B cell (primary cell): ENCODE measurements at regions not wholly inside any gene's neighbourhood (a gene's known extent, or its start where the extent isn't known, plus 50 kb on each side); places are given as distances from the start of the nearest gene placed in this dataset.

Experiments used
- ATAC-seq: fragments of 200-7000 bp; cut with Tn5 transposase; one replicate; pipeline ENCODE4 v1.10.0; 2021; ENCODE audit warnings: low read depth, mild to moderate bottlenecking, moderate number of reproducible peaks, moderate library complexity
- CTCF ChIA-PET: fragments of 350-600 bp; sonication (Branson Sonifier 250); formaldehyde crosslinking; loops from one replicate; lab custom pipeline; 2021; ENCODE audit warnings: antibody characterized with exemption, inconsistent platforms; lab: Charles Lee
- POLR2A ChIA-PET: fragments of 350-600 bp; sonication (Branson Sonifier 250); formaldehyde crosslinking; loops from one replicate; lab custom pipeline; 2021; ENCODE audit warnings: antibody characterized with exemption; lab: Charles Lee
- DNase-seq: peaks from one replicate; pipeline ENCODE4 v3.0.0; 2013
- H2AFZ ChIP-seq: 2 replicates; pipeline ENCODE4 v1.6.1; 2012; ENCODE audit warnings: mild to moderate bottlenecking, low read depth, low read length; ENCODE audit not compliant: insufficient read depth, poor library complexity, severe bottlenecking
- H3K27ac ChIP-seq, 2 donors: 1 replicate in 1 of 2; 2 replicates in 1 of 2; pipeline ENCODE4 v1.5.1; 2012 to 2013; ENCODE audit warnings: low read length in 2 of 2, mild to moderate bottlenecking in 2 of 2, moderate library complexity in 1 of 2
- H3K27me3 ChIP-seq, 4 experiments: fragments of 200-600 bp in 1 of 4; sonication (generic) in 1 of 4; replicated peaks in 1 of 4; 1 replicate in 2 of 4; 2 replicates in 2 of 4; pipeline versions ENCODE4 v1.6.1 to v1.7.0; 2013 to 2016; ENCODE audit warnings: low read length in 3 of 4, mild to moderate bottlenecking in 2 of 4, mixed read lengths in 1 of 4, moderate library complexity in 1 of 4; ENCODE audit not compliant: insufficient read depth in 4 of 4, control insufficient read depth in 3 of 4; ENCODE audit errors: control extremely low read depth in 1 of 4
- H3K36me3 ChIP-seq, 2 experiments: replicated peaks in 1 of 2; 1 replicate in 1 of 2; 2 replicates in 1 of 2; pipeline versions ENCODE4 v1.6.1 to v1.7.1; 2013; ENCODE audit warnings: low read length in 1 of 2; ENCODE audit not compliant: insufficient read depth in 2 of 2, control insufficient read depth in 1 of 2; ENCODE audit errors: control extremely low read depth in 1 of 2, extremely low read depth in 1 of 2
- H3K4me1 ChIP-seq, 2 donors: fragments of 200-600 bp in 1 of 2; sonication (generic) in 1 of 2; 1 replicate in 1 of 2; 2 replicates in 1 of 2; pipeline versions ENCODE4 v1.5.1 to v1.6.1; 2013 to 2017; ENCODE audit warnings: low read length in 2 of 2; ENCODE audit not compliant: control insufficient read depth in 2 of 2, insufficient read depth in 2 of 2
- H3K4me2 ChIP-seq: replicated peaks from 2 replicates; pipeline ENCODE3; 2012; ENCODE audit warnings: mild to moderate bottlenecking, low read depth, low read length; ENCODE audit not compliant: poor library complexity, severe bottlenecking
- H3K4me3 ChIP-seq, 5 experiments: fragments of 200-600 bp in 1 of 5; sonication (generic) in 1 of 5; 1 replicate in 3 of 5; 2 replicates in 2 of 5; pipeline versions ENCODE4 v1.5.1 to v1.7.0; 2011 to 2016; ENCODE audit warnings: low read length in 4 of 5, mild to moderate bottlenecking in 4 of 5, low read depth in 2 of 5, control low read depth in 1 of 5, moderate library complexity in 1 of 5; ENCODE audit not compliant: insufficient read depth in 1 of 5; ENCODE audit errors: control extremely low read depth in 1 of 5, extremely low read depth in 1 of 5
- H3K79me2 ChIP-seq: fragments of 200-600 bp; sonication (generic); one replicate; pipeline ENCODE4 v1.6.0; 2016; ENCODE audit warnings: low read length; ENCODE audit not compliant: control insufficient read depth, insufficient read depth
- H3K9ac ChIP-seq: fragments of 200-600 bp; sonication (generic); 2 replicates; pipeline ENCODE4 v1.6.1; 2017; ENCODE audit warnings: mild to moderate bottlenecking, low read length, moderate library complexity
- H3K9me3 ChIP-seq, 3 donors: one replicate each; pipeline versions ENCODE4 v1.6.1 to v1.7.1; 2013; ENCODE audit warnings: low read length in 2 of 3; ENCODE audit not compliant: control insufficient read depth in 2 of 3, insufficient read depth in 1 of 3; ENCODE audit errors: control extremely low read depth in 1 of 3
- H4K20me1 ChIP-seq: 2 replicates; pipeline ENCODE4 v1.6.0; 2012; ENCODE audit warnings: mild to moderate bottlenecking, low read length; ENCODE audit not compliant: insufficient read depth, control insufficient read depth, poor library complexity, severe bottlenecking
- H3K27ac Mint-ChIP-seq: one replicate; pipeline ENCODE4 v1.8.0; 2021; ENCODE audit warnings: mixed read lengths
- H3K27me3 Mint-ChIP-seq: one replicate; pipeline ENCODE4 v1.8.0; 2021; ENCODE audit warnings: mixed read lengths
- H3K4me1 Mint-ChIP-seq: one replicate; pipeline ENCODE4 v1.8.0; 2021; ENCODE audit warnings: mixed read lengths
- H3K4me3 Mint-ChIP-seq: one replicate; pipeline ENCODE4 v1.8.0; 2021; ENCODE audit warnings: mixed read lengths
- H3K9me3 Mint-ChIP-seq: one replicate; pipeline ENCODE4 v1.8.0; 2022; ENCODE audit warnings: mixed read lengths; ENCODE audit not compliant: insufficient read depth
- CTCF ChIP-seq: fragments of 200-600 bp; IDR thresholded peaks from one replicate; pipeline ENCODE4 v1.8.0; 2022; ENCODE audit warnings: antibody characterized with exemption, mild to moderate bottlenecking
- EZH2 ChIP-seq: IDR thresholded peaks from 2 replicates; pipeline ENCODE4 v1.6.1; 2012; ENCODE audit warnings: borderline replicate concordance, low read depth, mild to moderate bottlenecking, moderate library complexity, low read length; ENCODE audit not compliant: insufficient read depth, poor library complexity, severe bottlenecking
- WGBS: methylation state at CpG from one replicate; pipeline ENCODE4 v1.1.5; 2013; ENCODE audit warnings: missing lambda C conversion rate; ENCODE audit not compliant: insufficient coverage; 5-methylcytosine and 5-hydroxymethylcytosine counted together
- intact Hi-C: fragments of 100-400 bp; cut with micrococcal nuclease; formaldehyde crosslinking; loops from one replicate; pipeline ENCODE4 v1.10.0; 2022

GRCh38 chr16:64830653-64831052 is 291.2 kb downstream of the CDH11 start:
- Mint-ChIP-seq H3K4me1 (no peaks in the 10 kb centered on the region), H3K9me3 (peaks cover 8% of the 10 kb centered on the region), H3K4me3 (no peak overlapping the region), H3K27ac (no peak overlapping the region), H3K27me3 (no peaks in the 10 kb centered on the region)
- H3K27me3 ChIP-seq: no peaks in the 10 kb centered on the region
- no peak overlapping the region for H2AFZ ChIP-seq
- ChIA-PET POLR2A (no interaction called here), CTCF (no interaction called here)
- WGBS: 100% methylated on average over 1 of the region's 2 CpGs
- ATAC-seq: no peak
- H3K27ac ChIP-seq: no peak overlapping the region
- H4K20me1 ChIP-seq: no peaks in the 10 kb centered on the region
- H3K9me3 ChIP-seq: peaks cover 0 to 8% (median 1%) of the 10 kb centered on the region in 3 donors
- intact Hi-C loops: no loop called here
- DNase-seq: no peak
- no peaks in the 10 kb centered on the region for H3K36me3 ChIP-seq
- TF ChIP-seq EZH2 (no peak), CTCF (no peak)
- no peak overlapping the region for H3K9ac ChIP-seq
- no peak overlapping the region for H3K4me3 ChIP-seq
- H3K79me2 ChIP-seq: no peaks in the 10 kb centered on the region
- H3K4me1 ChIP-seq: no peaks in the 10 kb centered on the region
- H3K4me2 ChIP-seq: no peak overlapping the region

GRCh38 chr16:64829678-64830077 is 292.2 kb downstream of the CDH11 start:
- Histone ChIP-seq H3K4me2 (no peak overlapping the region), H4K20me1 (no peaks in the 10 kb centered on the region), H2AFZ (no peak overlapping the region), H3K4me1 (no peaks in the 10 kb centered on the region), H3K4me3 (no peak overlapping the region), H3K27me3 (no peaks in the 10 kb centered on the region), H3K9me3 (peaks cover 0 to 8% (median 1%) of the 10 kb centered on the region in 3 donors), H3K9ac (no peak overlapping the region), H3K36me3 (no peaks in the 10 kb centered on the region), H3K79me2 (no peaks in the 10 kb centered on the region), H3K27ac (no peak overlapping the region)
- Mint-ChIP-seq H3K9me3 (peaks cover 10% of the 10 kb centered on the region), H3K4me3 (no peak overlapping the region), H3K27ac (no peak overlapping the region), H3K4me1 (no peaks in the 10 kb centered on the region), H3K27me3 (no peaks in the 10 kb centered on the region)
- ChIA-PET CTCF (no interaction called here), POLR2A (no interaction called here)
- TF ChIP-seq EZH2 (no peak), CTCF (no peak)
- ATAC-seq (no peak), DNase-seq (no peak)
- intact Hi-C loops: no loop called here
- WGBS: 100% methylated on average over 1 of the region's 2 CpGs
